IgD-negative memory B cell (primary cell): ENCODE measurements at regions not wholly inside any gene's neighbourhood (a gene's known extent, or its start where the extent isn't known, plus 50 kb on each side); places are given as distances from the start of the nearest gene placed in this dataset.
A peak's percentile ranks its signal among the peaks of the same experiment; 100 is the strongest.

Experiments used
- H3K27ac Mint-ChIP-seq, 3 donors: one replicate each; pipeline ENCODE4 v1.8.0; 2020 to 2022; ENCODE audit warnings: mild to moderate bottlenecking in 3 of 3, mixed read lengths in 3 of 3, moderate library complexity in 1 of 3
- H3K27me3 Mint-ChIP-seq: one replicate; pipeline ENCODE4 v1.8.0; 2021; ENCODE audit warnings: mixed read lengths
- H3K36me3 Mint-ChIP-seq: one replicate; pipeline ENCODE4 v1.8.0; 2020; ENCODE audit warnings: mild to moderate bottlenecking, mixed read lengths
- H3K4me1 Mint-ChIP-seq, 3 donors: one replicate each; pipeline ENCODE4 v1.8.0; 2020 to 2022; ENCODE audit warnings: mixed read lengths in 3 of 3, mild to moderate bottlenecking in 1 of 3
- H3K4me3 Mint-ChIP-seq, 4 donors: one replicate each; pipeline ENCODE4 v1.8.0; 2020 to 2022; ENCODE audit warnings: mild to moderate bottlenecking in 4 of 4, mixed read lengths in 4 of 4, moderate library complexity in 3 of 4
- H3K9me3 Mint-ChIP-seq, 3 donors: one replicate each; pipeline ENCODE4 v1.8.0; 2020 to 2021; ENCODE audit warnings: mixed read lengths in 3 of 3, mild to moderate bottlenecking in 1 of 3

DNA sequence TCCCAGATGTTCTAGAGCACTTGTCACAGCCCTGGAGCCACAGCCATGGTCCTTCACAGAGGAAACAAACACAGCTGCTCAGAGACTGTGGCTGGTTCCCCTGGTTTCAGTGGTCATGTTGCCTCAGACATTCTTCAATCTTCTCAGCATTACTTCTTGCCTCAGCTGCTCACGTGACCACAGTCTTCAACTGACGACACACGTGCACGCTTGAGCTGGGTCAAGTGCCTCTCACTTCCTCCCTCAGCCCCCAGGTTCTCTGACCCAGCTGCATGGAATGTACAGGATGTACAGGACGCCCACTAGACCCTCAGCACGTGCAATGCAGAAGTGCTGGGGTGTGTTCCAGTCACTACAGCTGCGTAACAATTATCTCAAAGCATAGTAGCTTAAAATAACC, 159.8 kb upstream of the GGTLC1 start:
- H3K27me3 Mint-ChIP-seq = peaks cover 8% of the 10 kb centered on the region
- peaks cover 0 to 2% (median 1%) of the 10 kb centered on the region in 3 donors for H3K4me1 Mint-ChIP-seq
- H3K9me3 Mint-ChIP-seq = peaks cover 1 to 6% (median 1%) of the 10 kb centered on the region in 3 donors
- no peaks in the 10 kb centered on the region for H3K36me3 Mint-ChIP-seq
- H3K4me3 Mint-ChIP-seq = peak overlapping the region in 1 of 4 donors; percentile 84
- H3K27ac Mint-ChIP-seq = peak overlapping the region in 1 of 3 donors; percentile 11

DNA sequence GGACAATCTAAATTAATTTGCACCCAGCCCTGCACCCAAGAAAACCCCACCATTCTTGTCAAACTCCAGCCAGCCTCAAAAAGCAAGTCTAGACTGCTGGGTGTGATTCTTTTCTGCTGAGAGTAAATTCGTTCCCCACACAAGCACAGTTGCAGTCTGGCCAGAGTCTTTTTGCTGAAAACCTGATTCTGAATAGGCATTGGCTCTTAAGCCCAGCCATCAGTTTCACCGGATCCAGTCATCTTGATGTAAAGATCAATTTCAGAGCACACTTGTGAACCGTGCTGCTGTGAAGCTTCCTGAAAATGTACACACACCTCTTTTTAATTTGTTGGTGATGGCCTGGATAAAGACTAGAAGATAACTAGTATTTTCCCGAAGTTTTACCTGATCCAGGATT, 159.4 kb upstream of the GGTLC1 start:
- Mint-ChIP-seq H3K27ac (no peak overlapping the region), H3K4me3 (no peak overlapping the region)

DNA sequence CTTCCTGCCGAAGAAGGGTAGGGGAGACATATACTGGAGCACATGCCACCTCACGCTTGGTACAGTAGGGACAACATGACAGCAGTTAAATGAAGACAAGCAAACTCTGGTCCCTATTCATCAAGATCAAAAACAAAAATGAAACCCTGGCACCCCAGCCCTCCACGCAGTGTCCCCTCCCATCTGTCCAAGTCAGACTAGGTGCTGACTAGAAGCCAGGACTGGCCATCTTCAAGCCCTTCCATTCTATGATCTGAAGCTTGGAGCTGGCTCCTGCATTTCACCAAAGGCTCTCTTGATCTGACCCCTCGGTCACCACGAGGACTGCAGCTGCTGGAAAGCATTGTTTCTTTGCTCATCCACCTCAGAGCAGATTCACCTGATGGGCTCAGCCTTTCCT, 158.9 kb upstream of the GGTLC1 start:
- no peak overlapping the region for H3K4me3 Mint-ChIP-seq
- peaks cover 1 to 6% (median 1%) of the 10 kb centered on the region in 3 donors for H3K9me3 Mint-ChIP-seq
- H3K36me3 Mint-ChIP-seq = no peaks in the 10 kb centered on the region
- H3K27ac Mint-ChIP-seq = no peak overlapping the region
- peaks cover 0 to 2% (median 1%) of the 10 kb centered on the region in 3 donors for H3K4me1 Mint-ChIP-seq
- peaks cover 8% of the 10 kb centered on the region for H3K27me3 Mint-ChIP-seq

More for the DNA sequence above, 159.4 kb upstream of the GGTLC1 start:
- peaks cover 0 to 2% (median 1%) of the 10 kb centered on the region in 3 donors for H3K4me1 Mint-ChIP-seq
- H3K36me3 Mint-ChIP-seq = no peaks in the 10 kb centered on the region
- H3K27me3 Mint-ChIP-seq = peaks cover 8% of the 10 kb centered on the region
- H3K9me3 Mint-ChIP-seq = peaks cover 1 to 6% (median 1%) of the 10 kb centered on the region in 3 donors

DNA sequence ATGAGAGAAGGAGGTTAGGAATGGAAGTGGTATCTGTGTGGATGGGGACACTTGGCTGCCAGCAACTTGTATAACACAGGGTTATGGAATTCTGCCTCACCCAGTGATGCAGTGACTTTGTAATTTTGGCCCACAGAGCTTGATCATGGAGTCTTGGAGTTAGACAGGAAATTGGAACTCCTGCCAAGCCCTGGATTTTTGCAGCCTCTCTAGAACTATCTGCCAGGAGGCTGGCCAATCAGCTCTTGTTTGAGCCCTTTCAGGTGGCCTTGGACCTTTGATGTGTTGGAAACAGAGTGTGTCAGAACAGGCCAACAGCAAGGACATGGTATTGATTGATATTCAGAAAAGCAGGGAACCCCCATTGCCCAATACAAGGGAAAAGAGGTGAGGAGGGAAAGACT, 157.7 kb upstream of the GGTLC1 start:
- no peaks in the 10 kb centered on the region for H3K36me3 Mint-ChIP-seq
- H3K4me3 Mint-ChIP-seq = no peak overlapping the region
- peaks cover 1 to 6% (median 4%) of the 10 kb centered on the region in 3 donors for H3K9me3 Mint-ChIP-seq
- no peak overlapping the region for H3K27ac Mint-ChIP-seq
- H3K27me3 Mint-ChIP-seq = peaks cover 6% of the 10 kb centered on the region
- H3K4me1 Mint-ChIP-seq = peaks cover 0 to 2% (median 1%) of the 10 kb centered on the region in 3 donors

DNA sequence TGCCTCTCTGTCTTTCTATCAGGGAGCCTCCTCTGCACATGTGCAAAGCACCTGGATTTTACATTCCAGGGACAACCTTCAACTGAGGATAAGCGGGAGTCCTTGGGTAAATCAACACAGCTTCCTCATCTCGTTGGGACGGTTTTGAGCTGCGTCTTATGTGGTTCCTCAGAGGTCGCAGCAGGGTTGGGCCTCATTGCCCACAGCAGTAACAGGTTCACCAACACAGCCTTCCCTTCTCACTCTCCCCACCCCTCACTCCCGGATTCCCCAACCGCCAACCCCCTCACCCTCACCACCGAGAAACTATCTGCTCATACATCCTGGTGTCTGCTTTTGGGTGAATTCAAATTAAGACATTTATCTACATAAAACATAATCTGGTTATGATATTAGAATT, 155.8 kb upstream of the GGTLC1 start:
- no peak overlapping the region for H3K4me3 Mint-ChIP-seq
- peaks cover 0 to 2% (median 1%) of the 10 kb centered on the region in 3 donors for H3K4me1 Mint-ChIP-seq
- H3K27me3 Mint-ChIP-seq = peaks cover 6% of the 10 kb centered on the region
- H3K36me3 Mint-ChIP-seq = no peaks in the 10 kb centered on the region
- peaks cover 1 to 10% (median 4%) of the 10 kb centered on the region in 3 donors for H3K9me3 Mint-ChIP-seq
- H3K27ac Mint-ChIP-seq = no peak overlapping the region

DNA sequence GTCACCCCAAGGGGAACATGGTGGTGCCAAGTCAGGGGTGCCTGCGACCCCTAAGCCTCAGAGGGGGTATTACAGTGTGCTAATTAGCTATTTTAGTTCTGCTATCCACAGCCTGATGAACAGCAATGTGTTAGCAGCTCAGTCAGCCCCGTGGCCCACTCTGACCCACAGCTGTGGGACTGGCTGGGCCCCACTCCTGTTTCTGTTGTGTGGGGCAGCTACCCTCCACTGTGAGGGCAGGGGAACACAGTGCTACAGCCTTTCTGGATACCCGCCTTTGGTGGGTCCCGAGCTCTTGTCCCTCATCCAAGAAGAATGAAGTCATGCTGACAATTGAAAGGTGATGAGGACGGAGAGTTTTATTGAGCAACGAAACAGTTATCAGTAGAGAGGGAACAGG, 152.5 kb upstream of the GGTLC1 start:
- peaks cover 0 to 3% (median 2%) of the 10 kb centered on the region in 3 donors for H3K9me3 Mint-ChIP-seq
- peaks cover 2% of the 10 kb centered on the region for H3K27me3 Mint-ChIP-seq
- H3K4me3 Mint-ChIP-seq = no peak overlapping the region
- no peak overlapping the region for H3K27ac Mint-ChIP-seq
- no peaks in the 10 kb centered on the region for H3K36me3 Mint-ChIP-seq
- no peaks in the 10 kb centered on the region for H3K4me1 Mint-ChIP-seq

DNA sequence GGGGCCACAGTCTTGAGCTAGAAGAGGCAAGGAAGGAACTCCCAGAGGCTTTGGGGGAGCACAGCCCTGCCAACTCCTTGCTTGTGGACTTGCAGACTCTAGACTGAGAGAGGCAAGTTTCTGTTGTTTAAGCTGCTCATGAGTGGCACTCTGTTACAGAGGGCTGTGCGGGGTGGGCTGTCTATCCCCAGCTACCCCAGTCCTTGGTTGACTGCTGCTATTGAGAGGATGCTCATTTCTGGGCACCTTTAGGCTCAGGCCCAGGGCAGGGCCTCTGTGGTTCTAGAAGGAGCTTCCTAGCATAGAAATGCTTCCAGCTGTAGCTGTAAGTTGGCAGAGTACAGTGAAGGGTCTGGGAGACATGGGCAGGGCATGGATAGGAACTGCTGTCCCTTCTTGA, 151.3 kb upstream of the GGTLC1 start:
- Mint-ChIP-seq H3K36me3 (no peaks in the 10 kb centered on the region), H3K9me3 (peaks cover 0 to 3% (median 2%) of the 10 kb centered on the region in 3 donors)

DNA sequence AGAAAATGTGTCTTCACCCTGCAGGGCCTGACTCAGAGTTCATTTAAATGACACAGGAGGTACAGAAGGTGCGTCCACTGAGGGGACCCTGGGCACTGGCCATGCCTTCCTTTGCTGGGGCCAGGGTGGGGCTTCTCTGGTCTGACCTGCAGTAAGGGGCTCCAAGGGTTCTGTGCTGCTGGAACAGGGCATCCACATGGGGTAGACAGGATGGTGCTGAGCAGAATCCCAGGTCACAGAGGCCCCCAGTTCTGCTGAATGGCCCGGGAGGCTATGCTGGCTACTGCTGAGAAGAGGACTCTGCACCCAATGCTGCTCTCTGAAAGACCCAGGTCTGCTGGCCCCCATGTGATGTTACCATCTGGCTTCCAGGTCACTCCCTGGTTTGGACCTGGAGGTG, 150.4 kb upstream of the GGTLC1 start:
- Mint-ChIP-seq H3K9me3 (peaks cover 0 to 3% (median 2%) of the 10 kb centered on the region in 3 donors), H3K4me1 (no peaks in the 10 kb centered on the region), H3K27ac (no peak overlapping the region), H3K4me3 (no peak overlapping the region), H3K27me3 (peaks cover 1% of the 10 kb centered on the region), H3K36me3 (no peaks in the 10 kb centered on the region)

More for the DNA sequence above, 151.3 kb upstream of the GGTLC1 start:
- no peak overlapping the region for H3K4me3 Mint-ChIP-seq
- H3K27ac Mint-ChIP-seq = peak overlapping the region in 1 of 3 donors; percentile 27
- H3K27me3 Mint-ChIP-seq = no peaks in the 10 kb centered on the region
- H3K4me1 Mint-ChIP-seq = no peaks in the 10 kb centered on the region

DNA sequence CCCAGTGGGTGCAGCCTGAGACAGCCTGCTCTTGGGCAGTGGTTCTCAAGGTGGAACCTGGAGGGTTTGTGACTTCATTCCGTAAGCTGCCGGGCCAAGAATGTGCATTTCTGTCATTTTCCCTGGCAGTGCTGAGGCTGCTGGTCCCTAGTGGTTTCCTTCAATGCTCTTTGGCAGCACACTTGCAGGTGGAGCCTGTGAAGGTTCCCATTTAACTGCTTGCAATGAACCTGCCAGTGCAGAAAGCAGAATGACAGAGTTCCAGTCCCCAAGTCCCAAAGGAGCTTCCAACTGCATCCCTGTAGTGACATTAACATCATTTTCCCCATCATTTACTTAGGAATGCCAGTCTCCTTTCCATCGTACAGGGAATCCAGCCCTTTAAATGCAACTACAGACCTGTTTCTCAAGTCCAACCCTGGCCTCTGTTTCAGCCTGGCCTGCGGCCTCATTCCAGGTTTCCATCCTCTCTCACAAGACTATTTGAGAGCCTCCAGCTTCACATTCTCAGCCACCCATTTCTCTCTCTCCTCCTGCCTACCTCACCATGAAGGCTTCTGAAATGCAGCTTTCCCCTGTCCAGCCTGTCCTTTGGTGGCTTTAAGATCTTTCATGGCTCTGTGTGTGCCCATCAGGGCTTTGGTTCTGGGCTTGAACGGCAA, 149.7 kb upstream of the GGTLC1 start:
- Mint-ChIP-seq H3K27ac (no peak overlapping the region), H3K4me1 (no peaks in the 10 kb centered on the region), H3K9me3 (peaks cover 0 to 3% (median 2%) of the 10 kb centered on the region in 3 donors), H3K4me3 (no peak overlapping the region), H3K27me3 (peaks cover 2% of the 10 kb centered on the region), H3K36me3 (no peaks in the 10 kb centered on the region)

DNA sequence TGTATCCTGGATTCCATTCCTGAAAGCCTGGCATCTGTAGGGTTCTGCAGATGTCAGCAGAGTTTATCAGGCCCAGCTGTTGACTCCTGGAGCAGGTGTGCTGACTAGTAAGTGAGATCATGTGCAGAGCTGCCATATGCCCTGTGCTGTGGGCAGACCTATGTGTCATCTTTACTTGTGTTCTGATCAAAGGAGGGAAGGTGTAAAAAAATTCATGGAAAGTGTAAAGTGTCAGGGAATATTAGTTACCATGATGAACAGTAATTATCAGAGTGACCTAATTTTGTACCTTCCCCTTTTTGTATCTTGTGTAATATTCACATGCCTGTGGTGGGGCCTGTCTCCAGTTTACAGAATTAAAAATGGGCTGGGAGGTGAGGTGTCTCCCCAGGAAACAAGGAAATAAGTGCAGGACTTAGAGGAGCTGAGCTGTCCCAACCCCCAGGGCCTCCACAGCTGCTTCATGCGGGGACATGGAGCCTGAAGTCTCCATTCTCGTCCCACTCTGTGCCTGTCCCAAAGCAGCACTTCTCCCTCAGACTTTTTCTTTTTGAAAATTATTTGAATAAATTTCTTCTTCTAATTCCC, 148.2 kb upstream of the GGTLC1 start:
- Mint-ChIP-seq H3K27ac (no peak overlapping the region), H3K36me3 (no peaks in the 10 kb centered on the region), H3K9me3 (peaks cover 0 to 3% (median 2%) of the 10 kb centered on the region in 3 donors), H3K27me3 (peaks cover 2% of the 10 kb centered on the region), H3K4me3 (no peak overlapping the region), H3K4me1 (no peaks in the 10 kb centered on the region)

DNA sequence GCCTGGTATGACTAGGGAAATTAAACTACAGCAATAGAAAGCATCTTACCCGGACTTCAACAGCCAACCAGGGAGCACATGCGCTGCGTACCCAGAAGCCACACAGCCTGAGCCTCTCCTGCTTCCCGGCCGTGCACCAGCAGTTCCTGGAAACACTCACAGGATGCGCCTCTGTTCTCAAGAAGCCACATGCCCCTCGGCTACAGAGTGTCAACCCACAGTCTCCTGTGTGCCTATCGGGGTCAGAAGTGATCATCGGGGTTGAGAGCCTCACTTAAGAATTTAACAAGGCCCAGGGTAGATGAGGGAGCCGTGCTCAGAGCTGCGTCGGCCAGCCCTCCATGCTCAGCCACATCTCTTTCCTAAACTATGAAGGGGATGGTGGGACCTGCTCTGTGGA, 147.2 kb upstream of the GGTLC1 start:
- no peaks in the 10 kb centered on the region for H3K4me1 Mint-ChIP-seq
- H3K9me3 Mint-ChIP-seq = peaks cover 0 to 3% (median 0%) of the 10 kb centered on the region in 3 donors
- no peak overlapping the region for H3K4me3 Mint-ChIP-seq
- H3K27me3 Mint-ChIP-seq = peaks cover 2% of the 10 kb centered on the region
- peak overlapping the region in 1 of 3 donors; percentile 74 for H3K27ac Mint-ChIP-seq
- H3K36me3 Mint-ChIP-seq = no peaks in the 10 kb centered on the region

DNA sequence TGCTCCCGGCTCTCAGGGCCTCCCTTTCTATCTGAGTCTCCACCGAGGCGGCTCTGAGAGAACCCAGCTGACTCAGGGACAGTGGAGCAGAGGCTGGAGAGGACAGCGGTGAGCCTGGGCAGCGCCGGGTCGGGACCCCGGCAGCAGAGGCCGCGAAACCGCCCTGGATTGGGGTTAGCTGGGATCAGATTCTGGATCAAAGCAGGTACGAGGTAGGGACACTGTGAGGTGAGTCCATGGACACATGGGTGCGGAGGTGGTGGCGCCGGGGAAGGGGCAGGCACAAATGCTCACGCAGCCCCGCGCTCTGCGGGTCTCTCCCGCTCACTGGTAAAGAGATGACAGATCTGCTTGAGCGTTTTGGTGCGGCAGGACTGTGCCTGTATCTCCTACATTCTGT, 146.4 kb upstream of the GGTLC1 start:
- H3K4me1 Mint-ChIP-seq = no peaks in the 10 kb centered on the region
- H3K27me3 Mint-ChIP-seq = peaks cover 2% of the 10 kb centered on the region
- no peak overlapping the region for H3K4me3 Mint-ChIP-seq
- no peaks in the 10 kb centered on the region for H3K9me3 Mint-ChIP-seq
- H3K36me3 Mint-ChIP-seq = no peaks in the 10 kb centered on the region
- H3K27ac Mint-ChIP-seq = no peak overlapping the region

DNA sequence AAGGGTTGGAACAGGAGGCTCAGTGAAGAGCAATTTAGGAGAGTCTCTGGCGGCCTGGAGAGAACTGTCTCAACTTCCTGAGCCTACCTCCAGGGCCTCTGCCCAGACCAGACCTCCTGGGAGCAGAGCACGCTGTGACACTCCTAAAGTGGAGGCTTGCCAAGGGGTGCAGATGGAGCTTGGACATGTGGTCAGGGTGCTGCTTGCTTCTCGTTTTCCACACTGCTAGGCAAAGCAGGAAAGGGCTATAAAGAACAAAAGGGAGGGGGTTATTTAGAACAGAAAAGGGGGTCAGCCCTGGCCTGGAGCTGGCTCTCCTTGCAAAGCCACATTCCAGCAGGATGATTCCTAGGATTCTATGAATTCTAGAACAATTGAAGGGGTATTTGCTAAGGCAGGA, 145.7 kb upstream of the GGTLC1 start:
- Mint-ChIP-seq H3K27me3 (peaks cover 2% of the 10 kb centered on the region), H3K27ac (no peak overlapping the region), H3K4me3 (peak overlapping the region in 1 of 4 donors; percentile 56), H3K4me1 (no peaks in the 10 kb centered on the region), H3K36me3 (no peaks in the 10 kb centered on the region), H3K9me3 (no peaks in the 10 kb centered on the region)

DNA sequence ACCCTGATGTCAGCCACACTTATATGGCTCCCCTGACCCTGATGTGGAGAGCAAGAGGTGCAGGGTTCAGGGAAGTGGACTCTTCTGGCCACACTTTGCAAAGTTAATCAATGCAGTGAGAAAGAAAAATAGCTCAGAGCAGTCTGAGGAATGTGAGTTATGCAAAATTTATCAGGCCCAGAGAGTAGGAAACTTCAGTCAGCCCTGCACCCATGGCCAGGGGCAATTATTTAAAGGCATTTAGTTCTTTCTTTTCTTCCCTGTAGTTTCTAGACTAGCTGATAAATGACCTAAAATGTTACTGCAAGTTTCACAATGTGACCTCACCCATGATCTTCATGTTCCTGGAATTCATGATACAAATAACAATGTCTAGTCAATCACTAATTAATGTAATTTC, 143.7 kb upstream of the GGTLC1 start:
- H3K4me3 Mint-ChIP-seq = no peak overlapping the region

DNA sequence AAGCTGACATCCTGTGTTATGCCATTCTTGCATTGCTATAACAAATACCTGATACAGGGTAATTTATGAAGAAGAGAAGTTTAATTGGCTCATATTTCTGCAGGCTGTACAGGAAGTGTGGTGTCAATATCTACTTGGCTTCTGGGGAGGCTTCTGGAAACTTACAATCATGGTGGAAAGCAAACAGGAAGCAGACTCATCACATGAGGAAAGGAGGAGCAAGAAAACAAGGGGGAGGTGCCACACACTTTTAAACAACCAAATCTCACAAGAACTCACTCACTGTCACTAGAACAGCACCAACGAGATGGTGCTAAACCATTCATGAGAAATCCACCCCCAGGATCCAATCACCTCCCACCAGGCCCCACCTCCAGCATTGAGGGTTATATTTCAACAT, 143.1 kb upstream of the GGTLC1 start:
- H3K36me3 Mint-ChIP-seq = no peaks in the 10 kb centered on the region
- no peaks in the 10 kb centered on the region for H3K4me1 Mint-ChIP-seq
- H3K27ac Mint-ChIP-seq = no peak overlapping the region
- no peaks in the 10 kb centered on the region for H3K9me3 Mint-ChIP-seq
- no peak overlapping the region for H3K4me3 Mint-ChIP-seq
- peaks cover 2% of the 10 kb centered on the region for H3K27me3 Mint-ChIP-seq

More for the DNA sequence above, 143.7 kb upstream of the GGTLC1 start:
- Mint-ChIP-seq H3K27ac (no peak overlapping the region), H3K4me1 (no peaks in the 10 kb centered on the region), H3K9me3 (no peaks in the 10 kb centered on the region), H3K36me3 (no peaks in the 10 kb centered on the region), H3K27me3 (peaks cover 2% of the 10 kb centered on the region)

DNA sequence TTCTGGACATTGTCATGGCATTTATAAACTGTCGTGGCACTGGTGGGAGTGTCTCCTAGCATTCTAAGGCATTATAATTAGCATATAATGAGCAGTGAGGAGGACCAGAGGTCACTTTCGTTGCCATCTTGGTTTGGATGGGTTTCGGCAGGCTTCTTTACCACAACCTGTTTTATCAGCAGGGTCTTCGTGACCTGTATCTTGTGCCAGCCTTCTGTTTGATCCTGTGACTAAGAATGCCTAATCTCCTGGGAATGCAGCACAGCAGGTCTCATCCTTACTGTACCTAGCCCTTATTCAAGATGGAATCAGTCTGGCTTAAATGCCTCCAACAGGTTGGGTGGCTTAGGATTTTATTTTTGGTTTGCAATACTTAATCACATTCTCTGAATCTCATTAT, 142.7 kb upstream of the GGTLC1 start:
- no peaks in the 10 kb centered on the region for H3K9me3 Mint-ChIP-seq
- H3K4me3 Mint-ChIP-seq = no peak overlapping the region
- H3K36me3 Mint-ChIP-seq = no peaks in the 10 kb centered on the region
- H3K27me3 Mint-ChIP-seq = peaks cover 2% of the 10 kb centered on the region
- no peak overlapping the region for H3K27ac Mint-ChIP-seq
- no peaks in the 10 kb centered on the region for H3K4me1 Mint-ChIP-seq
